A673 (cell line): ENCODE measurements at regions not wholly inside any gene's neighbourhood (a gene's known extent, or its start where the extent isn't known, plus 50 kb on each side); places are given as distances from the start of the nearest gene placed in this dataset.

Source experiments
- CTCF ChIP-seq: fragments of 300-800, 200-600 bp; sonication (generic); conservative IDR thresholded peaks from 2 replicates; pipeline ENCODE4 v1.5.1; 2017; ENCODE audit warnings: low read depth, mild to moderate bottlenecking, antibody characterized with exemption, low read length, moderate library complexity, mixed read lengths
- EZH2 ChIP-seq: fragments of 200-600 bp; sonication (generic); IDR thresholded peaks from 2 replicates; pipeline ENCODE4 v1.6.1; 2017; ENCODE audit warnings: borderline replicate concordance, low read depth, mild to moderate bottlenecking, mixed read lengths, antibody characterized with exemption, low read length; ENCODE audit not compliant: poor library complexity, severe bottlenecking

- TF ChIP-seq CTCF (no peak), EZH2 (no peak)
Observed at GRCh38 chr16:82295290-82296201, 125.5 kb upstream of the MPHOSPH6 start.
